ENCODE measurements at regions not wholly inside any gene's neighbourhood (a gene's known extent, or its start where the extent isn't known, plus 50 kb on each side); places are given as distances from the start of the nearest gene placed in this dataset.

DNA sequence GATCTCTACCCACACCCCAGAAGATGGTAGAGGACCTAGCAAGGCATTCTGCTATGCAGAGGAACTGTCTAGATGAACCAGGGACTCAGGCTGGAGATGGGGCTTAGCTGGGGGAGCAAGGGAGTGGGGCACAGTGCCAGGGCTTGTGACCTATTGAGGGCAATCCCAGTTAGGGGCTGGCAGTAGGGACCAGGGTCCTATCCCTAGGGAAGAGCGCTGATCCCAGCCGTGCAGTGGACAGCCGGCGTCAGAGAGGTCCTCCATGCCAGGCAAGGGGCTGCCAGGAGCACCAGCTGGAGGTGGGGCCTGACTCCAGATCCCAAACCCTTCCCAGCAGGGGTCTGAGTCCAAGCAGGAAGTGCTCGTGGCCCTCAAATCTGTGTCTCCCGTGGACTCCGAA is 52.7 kb upstream of the NEURL1B start:
- no peak for DNase-seq

DNA sequence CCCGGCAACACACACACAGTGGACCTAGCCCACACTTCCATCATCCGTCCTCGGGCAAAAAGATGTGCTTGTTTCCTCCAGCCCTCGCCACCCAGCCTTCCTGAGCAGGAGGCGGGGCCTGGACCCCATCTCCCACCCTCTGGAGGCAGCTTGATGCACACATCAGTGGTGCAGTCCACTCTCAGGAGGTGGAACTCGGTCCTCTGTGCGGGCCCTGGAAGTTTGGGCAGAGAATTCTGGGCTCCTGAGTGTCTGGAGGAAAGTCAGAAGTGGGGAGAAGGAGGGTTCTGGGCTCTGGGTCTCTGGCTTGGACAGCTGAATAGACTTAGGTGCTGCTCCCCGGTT is 54.0 kb upstream of the NEURL1B start:
- DNase-seq: no peak

DNA sequence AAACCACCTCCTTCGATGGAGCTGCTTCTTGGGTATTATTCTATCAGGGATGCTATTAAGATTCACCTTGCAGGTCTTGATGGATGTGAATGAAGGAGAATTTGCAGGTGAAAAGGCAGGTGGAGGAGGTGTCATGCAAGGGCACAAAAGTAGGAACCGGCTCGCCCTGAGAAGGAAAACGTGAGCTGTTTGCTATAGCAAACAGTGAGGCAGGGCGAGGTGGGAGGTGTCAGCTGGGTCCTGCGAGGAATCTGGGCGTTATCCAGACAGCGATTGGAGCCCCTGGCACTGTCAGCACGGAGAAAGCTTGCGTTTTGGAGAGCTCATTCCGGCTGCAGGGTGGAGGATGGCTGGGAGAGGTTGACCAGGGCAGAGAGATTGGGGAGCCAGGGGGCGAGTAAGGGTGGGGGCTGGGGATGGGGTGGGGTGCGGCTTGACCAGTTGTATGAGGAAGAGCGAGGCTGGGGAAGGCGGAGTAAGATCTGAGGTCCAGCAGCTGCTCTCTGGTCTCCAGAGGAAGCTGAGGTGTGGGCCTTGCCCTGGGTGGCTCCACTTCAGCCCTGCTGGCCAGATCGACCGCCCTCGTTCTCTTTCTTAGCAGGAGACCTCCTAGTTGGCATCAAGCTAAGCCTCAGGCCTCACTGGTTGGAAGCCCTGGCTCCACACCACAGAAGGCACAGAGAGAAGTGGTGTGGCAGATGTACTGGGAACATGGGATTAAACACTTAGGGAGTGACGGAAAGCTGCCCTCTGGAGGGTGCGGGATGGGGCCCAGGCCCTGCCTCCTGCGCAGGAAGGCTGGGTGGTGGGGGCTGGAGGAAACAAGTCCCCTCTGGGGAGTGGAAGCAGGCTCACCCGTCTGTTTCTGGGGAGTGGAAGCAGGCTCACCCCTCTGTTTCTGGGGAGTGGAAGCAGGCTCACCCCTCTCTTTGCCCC is 54.7 kb upstream of the NEURL1B start:
- DNase-seq: no peak

DNA sequence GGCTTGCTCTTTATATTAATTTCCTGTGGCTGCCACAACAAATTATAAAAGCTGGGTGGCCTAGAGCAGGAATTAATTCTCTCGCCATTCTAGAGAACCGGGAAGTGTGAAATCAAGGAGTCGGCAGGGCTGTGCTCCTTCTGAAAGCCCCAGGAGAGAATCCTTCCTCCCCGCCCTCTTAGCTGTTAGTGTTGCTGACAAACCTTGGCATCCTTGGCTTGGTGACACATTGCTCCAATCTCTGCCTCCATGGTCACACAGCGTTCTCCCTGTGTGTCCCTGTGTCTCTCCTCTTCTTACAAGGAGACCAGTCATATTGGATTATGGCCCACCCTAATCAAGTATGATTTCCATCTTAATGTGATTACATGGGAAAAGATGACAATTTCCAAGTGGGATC is 55.9 kb upstream of the NEURL1B start:
- DNase-seq: no peak

DNA sequence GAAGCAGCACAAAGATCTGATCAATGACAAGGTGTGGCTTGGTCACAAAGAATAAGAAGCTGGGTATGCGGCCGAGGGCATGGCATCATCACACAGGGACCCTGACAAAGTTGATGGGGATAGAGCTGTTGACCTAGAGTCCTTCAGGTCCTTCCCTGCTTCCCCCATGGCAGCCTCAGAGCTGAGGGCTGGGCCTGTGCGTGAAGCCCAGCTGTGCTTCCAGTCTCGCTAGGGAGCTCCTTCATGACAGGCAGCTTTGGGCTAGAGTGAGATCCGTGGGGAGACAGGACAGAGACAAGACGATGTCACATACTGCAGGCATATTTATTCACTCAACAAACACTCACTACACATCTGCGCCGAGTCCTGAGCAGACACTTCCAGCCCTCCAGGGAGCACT is 56.4 kb upstream of the NEURL1B start:
- DNase-seq: no peak

DNA sequence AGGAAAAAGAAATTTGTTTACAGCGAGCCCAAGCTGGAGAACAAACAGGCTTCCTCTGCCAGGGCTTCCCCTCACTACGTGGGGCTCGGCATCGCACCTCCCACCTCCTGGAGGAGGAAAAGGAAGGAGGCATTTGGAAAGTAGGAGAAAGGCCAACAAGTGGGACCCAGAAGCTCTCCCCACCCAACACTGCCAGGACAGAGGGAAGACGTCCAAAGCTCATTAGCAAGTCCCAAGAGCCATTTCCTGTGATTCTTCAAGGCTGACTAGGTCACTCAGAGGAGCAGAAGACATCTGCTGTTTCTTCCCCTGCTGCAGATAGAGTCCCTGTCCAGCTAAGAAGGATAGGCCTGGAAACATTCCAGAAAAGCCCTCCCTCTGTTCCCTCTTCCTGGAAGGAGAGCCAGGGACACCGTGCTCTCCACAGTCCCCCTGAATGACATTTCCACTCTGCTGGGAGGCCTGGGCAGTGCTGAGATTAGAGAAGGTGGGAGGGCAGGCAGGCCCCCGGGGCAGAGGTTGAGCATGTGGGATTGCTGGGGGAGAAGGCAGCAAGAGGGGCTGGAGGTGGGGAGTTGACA is 57.0 kb upstream of the NEURL1B start:
- DNase-seq: no peak

DNA sequence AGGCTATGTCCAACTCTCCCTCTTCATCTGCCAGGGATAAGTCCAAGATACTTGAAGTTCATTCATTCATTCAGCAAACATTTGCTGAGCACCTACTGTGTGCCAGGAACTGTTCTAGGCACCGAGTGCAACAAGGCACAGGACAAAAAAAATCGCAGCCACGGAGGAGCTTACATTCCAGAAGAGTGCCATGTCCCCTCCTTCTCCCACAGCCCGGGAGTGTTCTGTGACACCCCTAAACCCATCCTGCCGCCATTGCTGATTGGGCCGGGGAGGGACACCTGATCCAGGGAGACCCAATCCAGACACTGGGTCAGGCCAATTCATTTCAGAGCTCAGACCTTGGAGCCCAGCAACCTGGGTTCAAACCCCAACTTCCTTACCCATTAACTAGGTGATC is 58.1 kb upstream of the NEURL1B start:
- no peak for DNase-seq

DNA sequence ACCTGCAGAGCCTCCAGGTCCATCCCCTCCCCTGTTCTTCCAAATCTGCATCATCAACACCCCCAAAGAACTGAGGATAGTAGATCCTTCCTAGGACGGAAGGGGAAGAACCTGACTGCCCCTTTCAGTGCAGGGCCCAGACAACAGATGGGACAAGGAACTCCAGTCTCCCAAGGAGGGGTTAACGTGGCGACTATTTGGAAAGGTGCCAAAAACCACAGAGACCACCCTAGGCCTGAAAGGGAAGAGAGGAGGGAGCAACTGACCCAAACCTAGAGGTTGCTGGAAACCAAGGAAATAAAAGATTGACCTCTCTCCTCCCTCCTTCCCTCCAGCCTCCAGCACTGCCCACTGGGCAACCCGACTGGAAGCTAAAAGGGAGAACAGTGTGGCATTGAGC is 59.7 kb upstream of the NEURL1B start:
- DNase-seq: no peak

DNA sequence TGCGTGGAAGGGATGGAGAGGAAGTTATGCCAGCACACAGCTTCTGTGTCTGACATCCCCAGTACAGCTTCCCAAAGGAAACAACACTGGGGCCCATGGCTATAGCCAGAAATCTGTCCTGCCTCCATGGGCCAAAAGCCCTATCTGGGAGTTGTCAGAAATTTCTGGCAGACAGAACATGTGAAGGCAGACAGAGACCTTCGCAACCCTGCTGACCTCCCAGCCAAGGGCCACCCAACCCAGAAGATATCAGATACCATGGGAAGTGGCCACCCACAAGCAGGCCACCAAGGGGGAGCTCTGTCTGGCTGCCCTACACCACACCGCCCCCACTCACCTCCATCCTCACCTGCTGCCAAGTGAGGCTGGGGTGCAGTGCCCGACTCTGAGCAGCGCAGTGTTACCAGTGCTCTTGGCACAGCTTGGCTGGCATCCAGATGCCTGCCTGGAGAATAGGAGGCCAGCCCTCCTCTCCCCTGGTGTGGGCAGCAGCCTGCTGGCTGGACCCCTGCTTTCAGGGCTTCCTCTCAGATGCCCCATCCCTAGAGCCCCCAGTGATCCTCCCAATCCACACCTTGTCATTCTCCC is 61.6 kb upstream of the NEURL1B start:
- no peak for DNase-seq

DNA sequence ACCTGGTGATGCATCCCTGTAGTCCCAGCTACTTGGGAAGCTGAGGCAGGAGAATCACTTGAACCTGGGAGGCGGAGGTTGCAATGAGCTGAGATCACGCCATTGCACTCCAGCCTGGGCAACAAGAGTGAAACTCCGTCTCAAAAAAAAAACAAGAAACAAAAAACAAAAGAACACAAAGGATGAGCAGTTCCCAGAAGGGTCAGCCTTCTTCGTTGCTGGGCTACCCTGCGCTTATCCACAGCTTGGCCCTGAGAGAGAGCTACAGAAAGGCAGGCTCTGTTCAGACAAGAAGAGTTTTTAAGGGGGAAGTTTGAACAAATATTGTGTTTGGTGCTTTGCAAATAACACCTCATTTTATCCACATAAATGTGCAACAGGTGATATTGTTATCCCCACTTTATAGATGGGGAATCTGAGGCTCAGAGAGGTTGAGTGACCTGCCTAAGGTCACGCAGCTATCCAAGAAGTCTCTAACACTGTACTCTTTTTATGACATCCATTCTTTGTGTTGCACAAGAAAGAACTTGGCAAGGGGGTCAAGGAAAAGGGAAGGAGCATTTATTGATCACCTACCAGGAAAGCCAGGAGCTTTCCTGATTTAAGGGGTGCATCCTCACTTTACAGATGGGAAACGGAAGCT is 63.7 kb upstream of the NEURL1B start:
- no peak for DNase-seq

DNA sequence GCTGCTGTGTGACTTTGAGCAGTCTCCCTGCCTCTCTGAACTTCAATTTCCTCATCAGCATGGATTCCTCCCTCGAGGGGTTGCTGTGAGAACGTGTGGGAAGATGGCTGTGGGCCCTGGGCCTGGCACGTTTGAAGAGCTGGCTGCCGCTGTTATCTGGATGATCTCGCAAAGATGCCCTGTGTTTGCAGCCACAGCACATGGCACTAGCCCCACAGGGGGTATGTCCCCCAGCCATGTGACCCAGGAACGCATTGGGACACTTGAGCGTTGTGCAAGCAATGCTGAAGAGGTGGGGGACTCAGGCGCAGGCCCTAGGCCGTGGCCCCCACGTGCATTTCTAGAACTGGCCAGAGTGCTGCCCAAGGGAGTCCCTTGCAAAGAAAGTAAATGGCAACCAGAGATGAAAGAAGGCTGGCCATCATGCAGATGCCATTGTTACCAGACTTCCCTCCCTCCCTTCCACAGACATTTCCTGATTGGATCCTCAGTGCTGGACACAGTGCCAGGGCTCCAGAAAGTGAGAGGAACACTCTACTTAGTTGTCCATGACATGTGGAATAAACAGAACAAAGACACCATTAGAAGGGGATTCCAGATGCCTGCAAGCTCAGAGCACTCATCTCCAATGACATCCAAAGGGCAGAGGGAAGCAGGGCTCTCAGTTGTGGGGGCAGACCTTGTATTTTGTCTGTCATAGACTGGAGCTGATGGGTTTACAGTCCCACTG is 65.1 kb upstream of the NEURL1B start:
- no peak for DNase-seq

DNA sequence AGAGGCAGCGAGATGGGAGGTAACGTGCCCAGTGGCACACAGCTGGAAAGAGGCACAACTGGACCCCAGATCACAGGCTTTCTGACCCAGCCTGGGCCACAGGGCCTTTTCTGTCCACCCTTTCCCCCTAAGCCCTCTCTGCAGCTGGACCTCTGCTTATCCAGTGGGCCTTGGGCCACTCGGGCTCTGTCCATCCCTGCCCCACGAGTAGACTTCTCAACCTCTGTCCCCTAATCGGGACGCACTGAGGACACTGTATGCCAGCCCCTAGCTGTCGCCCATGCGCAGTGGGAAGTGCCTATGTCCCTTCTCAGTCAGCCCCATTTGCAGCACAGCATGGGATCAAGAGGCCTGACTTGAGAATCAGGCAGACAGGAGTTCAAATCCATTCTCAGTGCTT is 65.6 kb upstream of the NEURL1B start:
- DNase-seq: no peak

DNA sequence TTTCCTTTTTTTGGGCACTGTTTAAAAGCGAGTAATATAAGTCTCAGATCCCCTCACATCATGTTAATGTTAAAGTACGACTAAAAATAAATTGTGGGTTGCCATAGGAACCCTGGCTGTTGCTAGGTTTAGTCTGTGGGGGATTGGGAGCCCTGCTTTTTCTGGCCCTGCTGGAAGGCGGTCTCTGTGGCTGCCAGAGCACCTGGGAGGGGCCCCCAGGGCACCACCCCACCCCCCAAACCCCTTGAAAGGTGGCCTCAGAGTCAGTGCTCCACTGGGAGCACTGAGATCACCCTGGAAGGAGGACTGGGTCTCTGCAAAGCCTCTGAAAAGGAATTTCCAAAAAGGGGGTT is 66.2 kb upstream of the NEURL1B start:
- DNase-seq: no peak

DNA sequence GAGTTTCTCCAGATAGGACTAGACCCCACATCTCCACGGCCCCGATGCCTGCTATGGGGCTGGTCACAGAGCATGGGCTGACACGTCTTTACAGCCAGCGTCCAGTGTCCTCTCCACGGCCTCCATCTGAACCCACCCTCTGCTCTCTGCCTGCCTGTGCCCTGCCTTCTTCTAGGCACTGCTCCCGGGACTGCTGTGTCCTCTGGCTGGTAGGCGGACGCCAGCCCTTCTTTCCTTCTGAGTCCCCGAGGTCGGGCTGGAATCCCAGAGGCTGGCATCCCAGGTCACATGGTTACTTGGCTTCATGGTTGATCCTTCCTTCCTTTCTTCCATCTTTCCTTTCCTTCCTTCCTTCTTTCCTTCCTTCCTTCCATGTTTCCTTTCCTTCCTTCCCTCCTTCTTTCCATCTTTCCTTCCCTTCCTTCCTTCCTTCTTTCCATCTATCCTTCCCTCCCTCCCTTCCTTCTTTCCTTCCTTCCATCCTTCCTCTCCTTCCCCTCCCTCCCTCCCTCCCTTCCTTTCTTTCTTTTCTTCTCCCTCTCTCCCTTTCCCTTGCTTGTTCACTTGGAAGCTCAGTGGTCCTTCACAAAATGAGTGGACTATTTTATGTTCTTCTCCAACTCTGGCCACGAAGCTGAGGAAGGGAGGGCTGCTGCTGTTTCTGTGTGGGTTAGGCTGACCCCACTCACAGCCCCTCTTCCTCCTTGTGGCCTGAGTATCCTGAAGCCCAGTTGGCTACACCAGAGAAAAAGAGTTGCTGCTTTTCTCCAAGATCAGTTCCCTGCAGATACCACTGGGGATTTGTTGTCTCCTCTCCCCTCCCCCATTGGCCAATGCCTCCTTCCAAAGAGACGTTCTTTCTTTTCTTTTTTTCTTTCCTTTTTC is 66.8 kb upstream of the NEURL1B start:
- DNase-seq: no peak

DNA sequence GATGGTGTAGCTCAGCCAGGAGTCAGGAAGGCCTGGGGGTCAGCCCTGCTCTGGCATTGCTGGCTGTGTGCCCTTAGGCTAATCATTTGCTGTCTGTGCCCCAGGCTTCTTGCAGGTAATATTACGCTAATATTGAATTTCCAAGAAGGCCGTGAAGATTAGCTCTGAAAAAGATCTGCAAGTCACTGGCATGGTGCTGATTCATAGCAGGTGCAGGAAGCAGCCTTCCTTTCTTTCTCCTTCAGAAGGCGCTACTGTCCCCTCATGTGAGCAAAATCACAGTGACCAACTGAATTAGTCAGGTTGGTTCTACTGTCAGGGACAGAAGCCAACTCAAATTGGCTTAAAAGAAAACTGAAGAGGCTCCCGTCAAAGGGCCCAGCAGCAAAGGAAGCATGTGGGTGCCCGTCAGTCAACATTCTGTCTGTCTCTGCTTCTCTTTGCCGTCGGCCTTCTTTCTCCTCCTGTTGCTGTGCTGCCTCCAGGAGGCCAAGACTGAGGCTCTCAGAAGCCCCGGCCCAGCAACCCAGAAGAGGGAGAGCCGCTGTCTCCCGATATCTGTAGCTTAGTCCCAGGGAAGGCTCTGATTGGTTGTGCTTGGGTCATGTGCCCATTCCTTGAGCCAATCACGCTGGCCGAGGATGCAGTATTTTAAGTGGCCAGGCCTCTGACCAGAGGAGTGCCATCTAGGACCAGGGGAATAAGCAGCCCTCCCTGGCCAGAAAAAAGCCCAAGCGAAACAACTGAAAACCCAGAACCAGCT is 67.8 kb upstream of the NEURL1B start:
- DNase-seq: no peak

DNA sequence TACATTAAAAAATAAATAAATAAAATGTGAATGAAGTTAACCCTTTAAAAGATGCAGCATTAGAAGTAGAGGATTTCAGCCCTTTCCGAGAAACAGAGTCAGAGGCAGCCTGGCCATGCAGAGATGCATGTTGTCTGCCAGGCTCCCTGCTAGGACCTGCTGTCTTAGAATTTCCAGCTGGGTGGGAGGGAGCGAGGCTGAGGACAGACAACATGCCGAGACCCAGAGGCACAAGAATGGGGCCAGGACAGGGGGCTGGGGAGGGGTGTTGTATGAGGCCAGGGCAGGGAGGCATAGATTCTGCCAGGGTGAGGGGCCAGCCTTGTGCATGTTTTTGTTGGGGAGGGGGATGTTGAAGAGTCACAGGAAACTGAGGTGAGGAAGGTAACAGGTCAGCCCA is 68.6 kb upstream of the NEURL1B start:
- no peak for DNase-seq

DNA sequence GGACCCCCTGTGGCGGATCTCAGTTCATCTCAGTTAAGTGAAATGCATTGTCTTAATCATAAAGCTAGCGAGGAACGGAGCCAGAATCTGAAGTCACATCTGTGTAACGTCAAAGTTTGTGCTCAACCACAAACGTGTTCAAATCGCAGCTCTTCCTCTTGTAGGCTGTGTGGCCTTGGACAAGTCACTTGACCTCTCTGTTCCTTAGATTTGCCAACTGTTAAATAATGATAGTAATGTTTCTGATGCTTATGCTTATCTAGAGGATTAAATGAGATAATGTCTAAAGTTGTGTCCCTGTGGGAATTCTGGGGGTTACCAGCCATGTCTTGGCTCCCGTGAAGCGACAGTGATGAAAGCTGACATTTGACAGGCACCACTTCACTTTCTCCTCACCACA is 69.2 kb upstream of the NEURL1B start:
- DNase-seq: no peak

DNA sequence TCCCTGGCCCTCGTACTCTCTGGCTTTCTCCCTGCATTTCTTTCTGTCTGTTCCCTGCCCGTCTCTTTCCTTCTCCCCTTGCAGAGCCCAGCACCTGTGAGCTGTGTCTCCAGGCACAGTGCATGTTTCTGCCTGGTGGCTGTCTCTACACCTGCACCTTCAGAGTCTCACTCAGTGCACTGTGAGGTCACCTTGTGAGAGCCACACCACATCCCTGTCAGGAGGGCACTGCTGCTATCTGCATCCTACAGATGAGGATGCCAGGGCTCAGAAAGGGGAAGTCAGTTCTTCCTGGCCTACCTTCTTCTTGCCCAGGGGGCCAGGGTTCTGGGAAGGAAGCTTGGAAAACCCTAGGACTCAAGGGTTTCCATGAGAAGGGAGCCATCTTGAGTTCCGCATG is 69.7 kb upstream of the NEURL1B start:
- no peak for DNase-seq

DNA sequence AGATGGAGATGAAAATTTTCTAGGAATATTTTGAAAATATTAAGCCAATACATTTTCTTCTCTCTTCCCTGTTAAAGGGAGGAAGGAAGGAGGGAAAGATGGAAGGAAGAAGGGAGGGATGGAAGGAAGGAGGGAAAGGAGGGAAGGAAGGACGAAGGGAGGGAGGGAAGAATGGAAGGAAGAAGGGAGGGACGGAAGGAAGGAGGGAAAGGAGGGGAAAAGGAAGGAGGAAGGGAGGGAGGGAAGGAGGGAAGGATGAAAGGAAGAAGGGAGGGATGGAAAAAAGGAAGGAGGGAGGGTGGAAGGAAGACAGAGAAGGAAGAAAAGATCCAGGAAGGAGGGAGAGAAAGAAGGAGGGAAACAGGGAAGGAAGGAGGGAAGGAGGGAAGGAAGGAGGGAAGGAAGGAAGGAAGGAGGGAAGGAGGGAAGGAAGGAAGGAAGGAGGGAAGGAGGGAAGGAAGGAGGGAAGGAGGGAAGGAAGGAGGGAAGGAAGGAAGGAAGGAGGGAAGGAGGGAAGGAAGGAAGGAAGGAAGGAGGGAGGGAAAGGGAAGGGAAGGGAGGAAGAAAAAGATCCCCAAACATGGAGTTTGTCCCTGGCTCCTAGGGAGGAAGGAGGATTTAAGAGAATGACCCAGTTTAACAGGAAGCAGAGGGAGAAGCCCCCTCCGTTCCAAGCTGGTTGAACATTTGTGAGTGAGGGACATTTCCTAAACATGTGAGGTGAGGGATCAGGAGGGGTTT is 70.3 kb upstream of the NEURL1B start:
- DNase-seq: no peak

DNA sequence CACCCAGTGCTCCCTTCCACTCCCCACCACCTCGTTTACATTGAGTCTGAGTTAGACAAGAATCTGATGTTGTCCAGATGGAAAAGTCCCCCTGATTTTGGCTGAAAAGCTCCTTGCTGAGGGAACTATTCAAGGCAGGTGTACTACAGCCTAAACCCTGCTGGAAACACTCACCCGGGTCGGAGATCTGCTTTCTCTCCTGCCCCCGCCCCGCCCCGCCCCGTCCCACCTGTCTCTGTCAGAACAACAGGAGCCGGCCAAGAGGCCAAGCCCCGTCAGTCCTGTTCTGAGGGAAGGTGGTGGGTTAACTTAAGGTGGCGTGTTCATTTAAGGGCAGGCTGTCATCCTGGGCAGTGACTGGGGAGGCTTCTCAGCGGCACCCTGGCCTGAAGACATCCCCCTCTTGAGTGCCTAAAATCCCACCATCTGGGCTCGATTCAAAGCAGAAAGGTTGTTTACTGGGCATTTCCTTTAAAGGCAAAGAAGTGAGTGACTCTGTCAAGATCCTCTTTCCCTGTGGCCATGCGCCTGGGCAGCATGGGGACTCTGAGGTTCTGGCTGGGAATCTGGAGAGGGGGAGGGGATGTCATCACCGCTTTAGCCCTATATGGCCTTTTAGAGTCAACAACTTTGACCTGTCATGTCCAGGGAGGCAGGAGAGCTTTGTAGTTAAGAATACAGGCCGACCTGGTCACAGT is 71.1 kb upstream of the NEURL1B start:
- no peak for DNase-seq

All from DMS 273 treated with DMSO at 0.1 percent for 48 hours (cell line).